K562 (cell line): ENCODE measurements at regions not wholly inside any gene's neighbourhood (a gene's known extent, or its start where the extent isn't known, plus 50 kb on each side); places are given as distances from the start of the nearest gene placed in this dataset.

Source experiments
- ATAC-seq: fragments of 200-7000 bp; cut with Tn5 transposase; 3 replicates; pipeline ENCODE4 v1.9.1; 2020; ENCODE audit warnings: moderate library complexity
- BruUV-seq: library from RNA; stranded (reverse); fragments of 400-500 nt; replicated peaks from 2 replicates; lab custom pipeline; 2021; lab: Mats Ljungman, UMichigan
- CTCF ChIA-PET: fragments of 300-600 bp; formaldehyde crosslinking; extraction: SDS; loops from one replicate; lab custom pipeline; 2021; ENCODE audit warnings: low intra/inter-chr PET ratio; lab: Yijun Ruan, JAX
- POLR2A ChIA-PET: fragments of 300-600, 350-650 bp; sonication (Branson Sonifier 250); formaldehyde crosslinking; extraction: SDS; loops from one replicate; lab custom pipeline; 2021; ENCODE audit warnings: antibody characterized with exemption, inconsistent platforms; lab: Yijun Ruan, JAX
- DNase-seq, 4 experiments: peaks; one replicate each; pipeline versions ENCODE4 v3.0.0 to v3.0.0-alpha.2; 2011 to 2018; ENCODE audit warnings: low spot score in 3 of 4, mixed read lengths in 3 of 4; ENCODE audit errors: extremely low read depth in 1 of 4
- FAIRE-seq: peaks from 2 replicates; lab custom pipeline; 2011; peaks lifted over from hg19 to GRCh38; lab: Jason Lieb, UNC
- H2AFZ ChIP-seq: 2 replicates; pipeline ENCODE4 v1.6.0; 2011; ENCODE audit warnings: low read depth, low read length, control low read depth, inconsistent platforms
- H3K27ac ChIP-seq: fragments of 200-600 bp; 3 replicates; pipeline ENCODE4 v1.8.0; 2011; ENCODE audit warnings: low read depth, mild to moderate bottlenecking, control low read depth, inconsistent platforms, low read length, moderate library complexity, mixed read lengths; ENCODE audit errors: extremely low read depth
- H3K27me3 ChIP-seq, 2 experiments: fragments of 300-600 bp in 1 of 2; 2 replicates in 1 of 2; 3 replicates in 1 of 2; pipeline versions ENCODE4 v1.6.0 to v1.8.0; 2011; ENCODE audit warnings: inconsistent platforms in 2 of 2, low read length in 2 of 2, mild to moderate bottlenecking in 1 of 2, mixed read lengths in 1 of 2, moderate library complexity in 1 of 2; ENCODE audit not compliant: control insufficient read depth in 2 of 2, insufficient read depth in 2 of 2
- H3K36me3 ChIP-seq: fragments of 300-600 bp; 3 replicates; pipeline ENCODE4 v1.8.0; 2011; ENCODE audit warnings: mild to moderate bottlenecking, low read length, inconsistent platforms; ENCODE audit not compliant: control insufficient read depth, insufficient read depth
- H3K4me1 ChIP-seq, 2 experiments: fragments of 200-600 bp in 1 of 2; replicated peaks in 1 of 2; 2 replicates in 1 of 2; 3 replicates in 1 of 2; pipeline versions ENCODE4 v1.5.1 to v1.8.0; 2011; ENCODE audit warnings: inconsistent platforms in 2 of 2, low read length in 2 of 2, mild to moderate bottlenecking in 1 of 2, mixed read lengths in 1 of 2, moderate library complexity in 1 of 2; ENCODE audit not compliant: control insufficient read depth in 2 of 2, insufficient read depth in 2 of 2
- H3K4me2 ChIP-seq: 2 replicates; pipeline ENCODE4 v1.6.1; 2011; ENCODE audit warnings: low read length, control low read depth, inconsistent platforms, mixed read lengths; ENCODE audit not compliant: insufficient read depth
- H3K4me3 ChIP-seq: fragments of 200-600 bp; sonication (generic), shearing (Covaris generic); 2 replicates; pipeline ENCODE4 v1.5.1; 2016; ENCODE audit warnings: control low read depth, inconsistent platforms
- H3K79me2 ChIP-seq: fragments of 200-600 bp; 3 replicates; pipeline ENCODE4 v1.8.0; 2011; ENCODE audit warnings: low read length, inconsistent platforms; ENCODE audit not compliant: control insufficient read depth, insufficient read depth
- H3K9ac ChIP-seq, 2 experiments: 2 replicates each; pipeline versions ENCODE4 v1.6.0 to v1.6.1; 2011; ENCODE audit warnings: low read depth in 2 of 2, low read length in 2 of 2, control low read depth in 1 of 2, inconsistent platforms in 1 of 2, mild to moderate bottlenecking in 1 of 2, mixed read lengths in 1 of 2; ENCODE audit not compliant: insufficient read depth in 1 of 2
- H3K9me1 ChIP-seq: one replicate; pipeline ENCODE4 v1.6.0; 2011; ENCODE audit warnings: inconsistent platforms, mild to moderate bottlenecking, low read length, moderate library complexity; ENCODE audit not compliant: control insufficient read depth, insufficient read depth
- H3K9me3 ChIP-seq: replicated peaks from 2 replicates; pipeline ENCODE4 v1.5.1; 2011; ENCODE audit warnings: low read depth, low read length, inconsistent platforms; ENCODE audit not compliant: control insufficient read depth, insufficient read depth
- H4K20me1 ChIP-seq: replicated peaks from 2 replicates; pipeline ENCODE4 v1.6.1; 2011; ENCODE audit warnings: low read length, inconsistent platforms, mixed read lengths; ENCODE audit not compliant: control insufficient read depth, insufficient read depth
- AFF4 ChIP-seq: sonication (generic); formaldehyde crosslinking; IDR thresholded peaks from 2 replicates; pipeline ENCODE4 v1.8.0; 2023; ENCODE audit warnings: mild to moderate bottlenecking, missing genetic modification reagents
- ATF3 ChIP-seq, 2 experiments: fragments of 450-650 bp in 1 of 2; sonication (generic) in 1 of 2; formaldehyde crosslinking in 1 of 2; IDR thresholded peaks in 1 of 2; conservative IDR thresholded peaks in 1 of 2; 2 replicates each; pipeline versions ENCODE4 v1.6.1 to v1.8.1; 2016 to 2023; ENCODE audit warnings: mild to moderate bottlenecking in 2 of 2, moderate library complexity in 2 of 2, inconsistent platforms in 1 of 2, missing genetic modification reagents in 1 of 2
- CCNT2 ChIP-seq: IDR thresholded peaks from 2 replicates; pipeline ENCODE4 v1.6.1; 2011; ENCODE audit warnings: borderline replicate concordance, low read depth, mild to moderate bottlenecking, moderate library complexity, mixed read lengths, low read length; ENCODE audit not compliant: insufficient read length; ENCODE audit errors: extremely low read depth
- E2F5 ChIP-seq: sonication (generic); formaldehyde crosslinking; IDR thresholded peaks from 2 replicates; pipeline ENCODE4 v1.8.0; 2022; ENCODE audit warnings: mild to moderate bottlenecking, missing genetic modification reagents
- NR1H2 ChIP-seq: sonication (generic); formaldehyde crosslinking; IDR thresholded peaks from 2 replicates; pipeline ENCODE4 v1.4.0; 2020; ENCODE audit warnings: mild to moderate bottlenecking, missing genetic modification reagents
- SOX6 ChIP-seq: fragments of 450-650 bp; IDR thresholded peaks from 2 replicates; pipeline ENCODE4 v1.6.1; 2014; ENCODE audit warnings: mild to moderate bottlenecking
- ZNF124 ChIP-seq: sonication (generic); formaldehyde crosslinking; IDR thresholded peaks from 2 replicates; pipeline ENCODE4 v1.8.1; 2022; ENCODE audit warnings: missing genetic modification reagents
- WGBS: fragments of 100-300 bp; shearing (Covaris generic); methylation state at CpG from one replicate; pipeline ENCODE4 v1.1.6; 2016; ENCODE audit warnings: low coverage, mixed read lengths; ENCODE audit not compliant: insufficient coverage; ENCODE audit errors: missing lambda C conversion rate; 5-methylcytosine and 5-hydroxymethylcytosine counted together
- in situ Hi-C: fragments of 300-500 bp; cut with MboI; formaldehyde crosslinking; loops from 4 replicates; pipeline ENCODE4 v1.15.0; 2018; ENCODE audit warnings: inconsistent platforms, mixed read lengths
- intact Hi-C: fragments of 100-400 bp; cut with micrococcal nuclease; formaldehyde crosslinking; loops from 2 replicates; pipeline ENCODE4 v1.14.2; 2022

- TF ChIP-seq NR1H2 (CRISPR knock-in tag): no peak
Measured at GRCh38 chr6:50214937-50215336, 165.2 kb upstream of the DEFB112 start (continued).

GRCh38 chr6:50217841-50218240 is 168.1 kb upstream of the DEFB112 start:
- intact Hi-C loops: no loop called here
- Histone ChIP-seq H3K27ac (no peak overlapping the region), H3K36me3 (no peaks in the 10 kb centered on the region), H3K79me2 (no peaks in the 10 kb centered on the region), H3K4me1 (no peaks in the 10 kb centered on the region), H3K4me2 (no peak overlapping the region), H3K9ac (no peak overlapping the region), H3K4me3 (no peak overlapping the region), H3K9me1 (no peaks in the 10 kb centered on the region), H4K20me1 (no peaks in the 10 kb centered on the region), H3K9me3 (no peaks in the 10 kb centered on the region), H2AFZ (no peak overlapping the region), H3K27me3 (no peaks in the 10 kb centered on the region)
- DNase-seq (no peak), ATAC-seq (no peak), FAIRE-seq (no peak)
- ChIA-PET CTCF (no interaction called here), POLR2A (no interaction called here)
- no TSS peak for BruUV-seq
- no peak for TF ChIP-seq CCNT2
- TF ChIP-seq AFF4 (CRISPR knock-in tag): no peak
- no peak for TF ChIP-seq ZNF124 (CRISPR knock-in tag)
- TF ChIP-seq ATF3 (IDR thresholded peaks at IDR 0.05): no peak
- no peak for TF ChIP-seq ATF3 (CRISPR knock-in tag; conservative IDR thresholded peaks at IDR 0.05)
- TF ChIP-seq E2F5 (CRISPR knock-in tag): no peak
- no peak for TF ChIP-seq SOX6
- 0% methylated on average over 3 of the region's 3 CpGs for WGBS
- in situ Hi-C loops: no loop called here
